ENCODE measurements at regions not wholly inside any gene's neighbourhood (a gene's known extent, or its start where the extent isn't known, plus 50 kb on each side); places are given as distances from the start of the nearest gene placed in this dataset.

GRCh38 chr3:147887797-147888196 is 478.6 kb downstream of the ZIC1 start:
- H3K9me3 ChIP-seq = peaks cover 0 to 15% (median 0%) of the 10 kb centered on the region in 4 donors
- H3K27me3 ChIP-seq = no peaks in the 10 kb centered on the region
- no peak for TF ChIP-seq EP300 (IDR thresholded peaks at IDR 0.05)
- no peak for TF ChIP-seq POLR2A (IDR thresholded peaks at IDR 0.05)
- H3K4me3 ChIP-seq = no peak overlapping the region
- H3K4me1 ChIP-seq = no peaks in the 10 kb centered on the region
- no peak overlapping the region for H3K27ac ChIP-seq
- no peak for DNase-seq (ENCODE audit: low spot score in 2 of 2)
- H3K36me3 ChIP-seq = no peaks in the 10 kb centered on the region
- 81 to 85% methylated on average over 2 of the region's 2 CpGs for WGBS, 2 donors

DNA sequence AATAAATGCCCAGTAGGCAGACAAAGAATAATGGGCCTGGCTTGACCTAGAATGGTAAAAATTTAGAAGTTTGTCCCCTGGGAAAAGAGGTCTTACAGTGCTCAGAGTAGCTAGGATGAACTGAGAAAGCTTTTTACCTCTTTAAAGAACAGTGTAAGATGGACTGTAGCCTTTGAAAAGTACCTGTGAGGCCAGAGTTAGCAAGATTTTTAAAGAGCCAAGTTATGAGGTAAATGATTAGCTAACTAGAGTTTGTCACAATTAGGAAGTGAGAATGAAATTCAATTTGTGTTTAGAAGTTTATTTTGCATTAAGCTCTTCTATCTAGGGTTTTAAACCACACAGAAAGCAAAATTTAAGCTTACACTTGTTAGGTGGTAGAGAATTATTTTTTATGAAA is 480.9 kb downstream of the ZIC1 start:
- H3K27ac ChIP-seq = no peak overlapping the region
- no peak for TF ChIP-seq EP300 (IDR thresholded peaks at IDR 0.05)
- TF ChIP-seq, protein P1, sequence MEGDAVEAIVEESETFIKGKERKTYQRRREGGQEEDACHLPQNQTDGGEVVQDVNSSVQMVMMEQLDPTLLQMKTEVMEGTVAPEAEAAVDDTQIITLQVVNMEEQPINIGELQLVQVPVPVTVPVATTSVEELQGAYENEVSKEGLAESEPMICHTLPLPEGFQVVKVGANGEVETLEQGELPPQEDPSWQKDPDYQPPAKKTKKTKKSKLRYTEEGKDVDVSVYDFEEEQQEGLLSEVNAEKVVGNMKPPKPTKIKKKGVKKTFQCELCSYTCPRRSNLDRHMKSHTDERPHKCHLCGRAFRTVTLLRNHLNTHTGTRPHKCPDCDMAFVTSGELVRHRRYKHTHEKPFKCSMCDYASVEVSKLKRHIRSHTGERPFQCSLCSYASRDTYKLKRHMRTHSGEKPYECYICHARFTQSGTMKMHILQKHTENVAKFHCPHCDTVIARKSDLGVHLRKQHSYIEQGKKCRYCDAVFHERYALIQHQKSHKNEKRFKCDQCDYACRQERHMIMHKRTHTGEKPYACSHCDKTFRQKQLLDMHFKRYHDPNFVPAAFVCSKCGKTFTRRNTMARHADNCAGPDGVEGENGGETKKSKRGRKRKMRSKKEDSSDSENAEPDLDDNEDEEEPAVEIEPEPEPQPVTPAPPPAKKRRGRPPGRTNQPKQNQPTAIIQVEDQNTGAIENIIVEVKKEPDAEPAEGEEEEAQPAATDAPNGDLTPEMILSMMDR (IDR thresholded peaks at IDR 0.05) = no peak
- TF ChIP-seq POLR2A (IDR thresholded peaks at IDR 0.05) = no peak
- no peak overlapping the region for H3K4me3 ChIP-seq
- no peaks in the 10 kb centered on the region for H3K27me3 ChIP-seq
- no peak for DNase-seq (ENCODE audit: low spot score in 2 of 2)
- no peaks in the 10 kb centered on the region for H3K9me3 ChIP-seq
- no peaks in the 10 kb centered on the region for H3K4me1 ChIP-seq
- no peaks in the 10 kb centered on the region for H3K36me3 ChIP-seq

DNA sequence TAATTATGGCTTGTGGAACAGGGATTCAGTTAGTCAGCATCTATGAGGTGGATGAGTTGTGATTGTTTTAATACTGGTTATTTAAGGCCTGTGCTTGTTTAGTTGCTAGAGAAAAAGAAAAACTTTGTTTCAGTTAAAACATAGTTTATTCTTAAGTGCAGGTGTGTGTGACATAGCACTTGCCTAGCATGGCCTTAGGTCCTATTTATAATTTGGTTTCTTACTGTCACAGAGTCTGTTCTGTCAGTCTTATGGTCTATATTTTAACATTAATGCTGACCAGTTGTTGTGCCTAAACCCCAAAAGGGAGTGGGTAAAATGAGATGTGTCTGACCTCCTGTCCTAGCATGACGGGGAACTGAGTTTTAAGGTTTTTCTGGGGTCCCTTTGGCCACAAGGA is 486.3 kb downstream of the ZIC1 start:
- 46 to 92% methylated on average over 1 of the region's 1 CpG for WGBS, 2 donors
- no peaks in the 10 kb centered on the region for H3K9me3 ChIP-seq

DNA sequence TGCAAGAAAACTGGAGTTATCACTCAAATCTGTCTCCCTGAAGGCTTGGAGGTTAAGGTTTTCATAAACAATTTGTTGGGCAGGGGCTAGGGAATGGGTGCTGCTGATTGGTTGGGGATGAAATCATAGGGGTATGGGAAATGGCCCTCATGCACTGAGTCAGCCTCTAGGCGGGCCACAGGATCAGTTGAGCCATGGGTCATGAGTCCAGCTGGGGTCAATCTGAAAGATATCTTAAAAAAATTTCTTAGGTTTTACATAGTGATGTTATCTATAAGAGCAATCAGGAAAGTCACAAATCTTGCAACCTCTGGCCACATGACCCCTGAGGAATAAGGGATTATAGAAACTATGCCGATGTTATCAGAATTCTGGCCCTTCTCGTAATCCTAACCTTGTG is 491.7 kb downstream of the ZIC1 start:
- 89 to 93% methylated on average over 3 of the region's 3 CpGs for WGBS, 2 donors
- TF ChIP-seq, protein P1 (IDR thresholded peaks at IDR 0.05) = no peak
- TF ChIP-seq POLR2A (IDR thresholded peaks at IDR 0.05) (no peak), EP300 (IDR thresholded peaks at IDR 0.05) (no peak)

More for the DNA sequence above, 486.3 kb downstream of the ZIC1 start:
- Histone ChIP-seq H3K4me1 (no peaks in the 10 kb centered on the region), H3K27me3 (no peaks in the 10 kb centered on the region), H3K36me3 (no peaks in the 10 kb centered on the region), H3K27ac (no peak overlapping the region), H3K4me3 (no peak overlapping the region)
- no peak for DNase-seq (ENCODE audit: low spot score in 2 of 2)
- TF ChIP-seq POLR2A (IDR thresholded peaks at IDR 0.05) (no peak), EP300 (IDR thresholded peaks at IDR 0.05) (no peak)
- TF ChIP-seq, protein P1 (IDR thresholded peaks at IDR 0.05) = no peak

DNA sequence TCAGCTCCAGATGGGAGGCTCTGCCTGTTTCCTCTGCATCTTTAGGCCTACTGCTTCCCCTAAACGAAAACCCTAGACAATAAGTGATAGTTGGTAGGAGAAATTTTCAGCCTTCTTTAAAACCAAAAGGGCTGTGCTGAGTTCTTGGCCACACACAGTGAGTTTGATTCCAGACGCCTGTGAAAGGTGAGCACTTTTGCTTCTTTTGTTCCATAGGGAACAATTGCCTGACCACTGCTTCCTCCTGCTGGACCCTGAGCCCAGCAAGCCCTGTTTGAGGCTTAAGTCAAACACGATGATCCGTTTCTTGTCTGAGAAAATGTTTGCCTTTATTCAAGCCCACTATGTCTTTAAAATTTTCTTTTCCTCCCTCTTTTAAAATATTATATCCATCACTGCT is 493.9 kb downstream of the ZIC1 start:
- H3K36me3 ChIP-seq = no peaks in the 10 kb centered on the region
- no peaks in the 10 kb centered on the region for H3K27me3 ChIP-seq
- WGBS, 2 donors = 27 to 39% methylated on average over 4 of the region's 4 CpGs
- H3K4me1 ChIP-seq = no peaks in the 10 kb centered on the region
- H3K9me3 ChIP-seq = no peaks in the 10 kb centered on the region
- H3K27ac ChIP-seq = no peak overlapping the region
- DNase-seq (ENCODE audit: low spot score in 2 of 2) = no peak
- H3K4me3 ChIP-seq = no peak overlapping the region
- TF ChIP-seq EP300 (IDR thresholded peaks at IDR 0.05) (no peak), POLR2A (IDR thresholded peaks at IDR 0.05) (no peak)
- TF ChIP-seq, protein P1 (IDR thresholded peaks at IDR 0.05) = no peak

More for the DNA sequence above, 491.7 kb downstream of the ZIC1 start:
- no peak for DNase-seq (ENCODE audit: low spot score in 2 of 2)
- H3K27ac ChIP-seq = no peak overlapping the region
- H3K4me3 ChIP-seq = no peak overlapping the region
- no peaks in the 10 kb centered on the region for H3K27me3 ChIP-seq
- no peaks in the 10 kb centered on the region for H3K36me3 ChIP-seq
- no peaks in the 10 kb centered on the region for H3K9me3 ChIP-seq
- no peaks in the 10 kb centered on the region for H3K4me1 ChIP-seq

DNA sequence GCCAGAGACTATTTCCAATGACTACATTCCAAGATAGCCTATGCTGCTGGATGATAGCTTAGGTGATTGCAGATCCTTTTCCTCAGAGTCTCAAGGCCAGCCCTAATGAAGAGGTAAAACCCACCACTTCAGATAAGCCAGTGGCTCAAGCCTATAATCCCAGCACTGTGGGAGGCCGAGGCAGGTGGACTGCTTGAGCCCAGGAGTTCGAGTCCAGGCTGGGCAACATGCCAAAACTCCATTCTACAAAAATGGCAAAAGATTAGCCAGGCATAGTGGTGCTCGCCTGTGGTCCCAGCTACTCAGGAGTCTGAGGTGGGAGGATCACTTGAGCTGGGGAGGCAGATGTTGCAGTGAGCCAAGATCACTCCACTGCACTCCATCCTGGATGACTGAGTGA is 495.3 kb downstream of the ZIC1 start:
- Histone ChIP-seq H3K4me3 (no peak overlapping the region), H3K36me3 (no peaks in the 10 kb centered on the region), H3K27ac (no peak overlapping the region), H3K27me3 (no peaks in the 10 kb centered on the region), H3K4me1 (no peaks in the 10 kb centered on the region), H3K9me3 (no peaks in the 10 kb centered on the region)
- TF ChIP-seq, protein P1 (IDR thresholded peaks at IDR 0.05) = no peak
- no peak for TF ChIP-seq POLR2A (IDR thresholded peaks at IDR 0.05)
- TF ChIP-seq EP300 (IDR thresholded peaks at IDR 0.05) = no peak
- DNase-seq (ENCODE audit: low spot score in 2 of 2) = no peak
- WGBS, 2 donors = 71 to 92% methylated on average over 3 of the region's 3 CpGs
